K562 (cell line): ENCODE measurements at regions not wholly inside any gene's neighbourhood (a gene's known extent, or its start where the extent isn't known, plus 50 kb on each side); places are given as distances from the start of the nearest gene placed in this dataset.
"Not testable (repeated sequence)": the region's sequence is repeated elsewhere in the genome, so short reads cannot be mapped to it uniquely, and the experiment has no call there.

Source experiments
- ATAC-seq: fragments of 200-7000 bp; cut with Tn5 transposase; 3 replicates; pipeline ENCODE4 v1.9.1; 2020; ENCODE audit warnings: moderate library complexity
- BruUV-seq: library from RNA; stranded (reverse); fragments of 400-500 nt; replicated peaks from 2 replicates; lab custom pipeline; 2021; lab: Mats Ljungman, UMichigan
- CTCF ChIA-PET: fragments of 300-600 bp; formaldehyde crosslinking; extraction: SDS; loops from one replicate; lab custom pipeline; 2021; ENCODE audit warnings: low intra/inter-chr PET ratio; lab: Yijun Ruan, JAX
- POLR2A ChIA-PET: fragments of 300-600, 350-650 bp; sonication (Branson Sonifier 250); formaldehyde crosslinking; extraction: SDS; loops from one replicate; lab custom pipeline; 2021; ENCODE audit warnings: antibody characterized with exemption, inconsistent platforms; lab: Yijun Ruan, JAX
- DNase-seq, 4 experiments: peaks; one replicate each; pipeline versions ENCODE4 v3.0.0 to v3.0.0-alpha.2; 2011 to 2018; ENCODE audit warnings: low spot score in 3 of 4, mixed read lengths in 3 of 4; ENCODE audit errors: extremely low read depth in 1 of 4
- FAIRE-seq: peaks from 2 replicates; lab custom pipeline; 2011; peaks lifted over from hg19 to GRCh38; lab: Jason Lieb, UNC
- H2AFZ ChIP-seq: 2 replicates; pipeline ENCODE4 v1.6.0; 2011; ENCODE audit warnings: low read depth, low read length, control low read depth, inconsistent platforms
- H3K27ac ChIP-seq: fragments of 200-600 bp; 3 replicates; pipeline ENCODE4 v1.8.0; 2011; ENCODE audit warnings: low read depth, mild to moderate bottlenecking, control low read depth, inconsistent platforms, low read length, moderate library complexity, mixed read lengths; ENCODE audit errors: extremely low read depth
- H3K27me3 ChIP-seq, 2 experiments: fragments of 300-600 bp in 1 of 2; 2 replicates in 1 of 2; 3 replicates in 1 of 2; pipeline versions ENCODE4 v1.6.0 to v1.8.0; 2011; ENCODE audit warnings: inconsistent platforms in 2 of 2, low read length in 2 of 2, mild to moderate bottlenecking in 1 of 2, mixed read lengths in 1 of 2, moderate library complexity in 1 of 2; ENCODE audit not compliant: control insufficient read depth in 2 of 2, insufficient read depth in 2 of 2
- H3K36me3 ChIP-seq: fragments of 300-600 bp; 3 replicates; pipeline ENCODE4 v1.8.0; 2011; ENCODE audit warnings: mild to moderate bottlenecking, low read length, inconsistent platforms; ENCODE audit not compliant: control insufficient read depth, insufficient read depth
- H3K4me1 ChIP-seq, 2 experiments: fragments of 200-600 bp in 1 of 2; replicated peaks in 1 of 2; 2 replicates in 1 of 2; 3 replicates in 1 of 2; pipeline versions ENCODE4 v1.5.1 to v1.8.0; 2011; ENCODE audit warnings: inconsistent platforms in 2 of 2, low read length in 2 of 2, mild to moderate bottlenecking in 1 of 2, mixed read lengths in 1 of 2, moderate library complexity in 1 of 2; ENCODE audit not compliant: control insufficient read depth in 2 of 2, insufficient read depth in 2 of 2
- H3K4me2 ChIP-seq: 2 replicates; pipeline ENCODE4 v1.6.1; 2011; ENCODE audit warnings: low read length, control low read depth, inconsistent platforms, mixed read lengths; ENCODE audit not compliant: insufficient read depth
- H3K4me3 ChIP-seq: fragments of 200-600 bp; sonication (generic), shearing (Covaris generic); 2 replicates; pipeline ENCODE4 v1.5.1; 2016; ENCODE audit warnings: control low read depth, inconsistent platforms
- H3K79me2 ChIP-seq: fragments of 200-600 bp; 3 replicates; pipeline ENCODE4 v1.8.0; 2011; ENCODE audit warnings: low read length, inconsistent platforms; ENCODE audit not compliant: control insufficient read depth, insufficient read depth
- H3K9ac ChIP-seq, 2 experiments: 2 replicates each; pipeline versions ENCODE4 v1.6.0 to v1.6.1; 2011; ENCODE audit warnings: low read depth in 2 of 2, low read length in 2 of 2, control low read depth in 1 of 2, inconsistent platforms in 1 of 2, mild to moderate bottlenecking in 1 of 2, mixed read lengths in 1 of 2; ENCODE audit not compliant: insufficient read depth in 1 of 2
- H3K9me1 ChIP-seq: one replicate; pipeline ENCODE4 v1.6.0; 2011; ENCODE audit warnings: inconsistent platforms, mild to moderate bottlenecking, low read length, moderate library complexity; ENCODE audit not compliant: control insufficient read depth, insufficient read depth
- H3K9me3 ChIP-seq: replicated peaks from 2 replicates; pipeline ENCODE4 v1.5.1; 2011; ENCODE audit warnings: low read depth, low read length, inconsistent platforms; ENCODE audit not compliant: control insufficient read depth, insufficient read depth
- H4K20me1 ChIP-seq: replicated peaks from 2 replicates; pipeline ENCODE4 v1.6.1; 2011; ENCODE audit warnings: low read length, inconsistent platforms, mixed read lengths; ENCODE audit not compliant: control insufficient read depth, insufficient read depth
- WGBS: fragments of 100-300 bp; shearing (Covaris generic); methylation state at CpG from one replicate; pipeline ENCODE4 v1.1.6; 2016; ENCODE audit warnings: low coverage, mixed read lengths; ENCODE audit not compliant: insufficient coverage; ENCODE audit errors: missing lambda C conversion rate; 5-methylcytosine and 5-hydroxymethylcytosine counted together
- in situ Hi-C: fragments of 300-500 bp; cut with MboI; formaldehyde crosslinking; loops from 4 replicates; pipeline ENCODE4 v1.15.0; 2018; ENCODE audit warnings: inconsistent platforms, mixed read lengths
- intact Hi-C: fragments of 100-400 bp; cut with micrococcal nuclease; formaldehyde crosslinking; loops from 2 replicates; pipeline ENCODE4 v1.14.2; 2022

- H4K20me1 ChIP-seq, H2AFZ ChIP-seq, BruUV-seq, H3K4me2 ChIP-seq, H3K9me1 ChIP-seq, H3K27me3 ChIP-seq, H3K27ac ChIP-seq, DNase-seq, POLR2A ChIA-PET, FAIRE-seq, H3K9me3 ChIP-seq, CTCF ChIA-PET, H3K4me3 ChIP-seq, H3K9ac ChIP-seq, intact Hi-C loops, H3K4me1 ChIP-seq, H3K36me3 ChIP-seq, H3K79me2 ChIP-seq, in situ Hi-C loops: not testable (repeated sequence)
- WGBS = 2% methylated on average over 9 of the region's 18 CpGs
- peak; percentile 15; the same call in 2 of the 3 replicates for ATAC-seq
Observed at GRCh38 chr15:21024235-21024987, 158.3 kb upstream of the POTEB2 start.

- WGBS = 0% methylated on average over 6 of the region's 11 CpGs
- FAIRE-seq, intact Hi-C loops, ATAC-seq, DNase-seq, H3K27ac ChIP-seq, POLR2A ChIA-PET, H3K4me1 ChIP-seq, H3K4me2 ChIP-seq, H2AFZ ChIP-seq, H3K36me3 ChIP-seq, H3K9me1 ChIP-seq, H3K4me3 ChIP-seq, H3K27me3 ChIP-seq, H3K9ac ChIP-seq, CTCF ChIA-PET, BruUV-seq, H4K20me1 ChIP-seq, H3K9me3 ChIP-seq, H3K79me2 ChIP-seq: not testable (repeated sequence)
- in situ Hi-C loops = loop anchor here (10.0 kb wide), 1 partner anchor 1033 kb away; no protein-coding TSS in a partner anchor
Observed at GRCh38 chr15:21018176-21018575, 152.1 kb upstream of the POTEB2 start.

GRCh38 chr15:21017326-21017725, 151.2 kb upstream of the POTEB2 start:
- H3K9ac ChIP-seq, H3K9me3 ChIP-seq, ATAC-seq, DNase-seq, H2AFZ ChIP-seq, H3K4me1 ChIP-seq, H3K4me3 ChIP-seq, intact Hi-C loops, H3K79me2 ChIP-seq, H4K20me1 ChIP-seq, FAIRE-seq, H3K9me1 ChIP-seq, H3K27me3 ChIP-seq, CTCF ChIA-PET, BruUV-seq, H3K4me2 ChIP-seq, H3K27ac ChIP-seq, POLR2A ChIA-PET, H3K36me3 ChIP-seq: not testable (repeated sequence)
- no CpG with 5 or more reads among the region's 9 CpGs for WGBS
- in situ Hi-C loops = loop anchor here (10.0 kb wide), 1 partner anchor 1033 kb away; no protein-coding TSS in a partner anchor

- H3K4me2 ChIP-seq, H3K4me3 ChIP-seq, POLR2A ChIA-PET, H3K36me3 ChIP-seq, H3K9me1 ChIP-seq, H3K9me3 ChIP-seq, intact Hi-C loops, CTCF ChIA-PET, H3K27me3 ChIP-seq, H4K20me1 ChIP-seq, H3K79me2 ChIP-seq, H2AFZ ChIP-seq, FAIRE-seq, H3K9ac ChIP-seq, DNase-seq, H3K4me1 ChIP-seq, H3K27ac ChIP-seq, BruUV-seq: not testable (repeated sequence)
- in situ Hi-C loops = loop anchor here (10.0 kb wide), 1 partner anchor 1032 kb away; no protein-coding TSS in a partner anchor
- peak; percentile 35; the same call in 1 of the 3 replicates for ATAC-seq
- no CpG with 5 or more reads among the region's 4 CpGs for WGBS
Observed at GRCh38 chr15:21016589-21016988, 150.5 kb upstream of the POTEB2 start.
